H1 (cell line): ENCODE measurements at regions not wholly inside any gene's neighbourhood (a gene's known extent, or its start where the extent isn't known, plus 50 kb on each side); places are given as distances from the start of the nearest gene placed in this dataset.

ENCODE experiments used
- CTCF ChIA-PET: fragments of 300-600 bp; sonication (Branson Sonifier 250); formaldehyde crosslinking; loops from one replicate; lab custom pipeline; 2021; ENCODE audit not compliant: partially characterized antibody; lab: Charles Lee
- POLR2A ChIA-PET: fragments of 300-600 bp; sonication (Branson Sonifier 250); formaldehyde crosslinking; loops from one replicate; lab custom pipeline; 2021; ENCODE audit warnings: inconsistent platforms; ENCODE audit not compliant: partially characterized antibody; lab: Charles Lee
- DNase-seq, 2 experiments: peaks; one replicate each; pipeline versions ENCODE4 v3.0.0 to v3.0.0-alpha.2; 2010 to 2022; ENCODE audit warnings: low spot score in 2 of 2, low read depth in 1 of 2, mixed read lengths in 1 of 2
- FAIRE-seq: peaks from 2 replicates; lab custom pipeline; 2011; peaks lifted over from hg19 to GRCh38; lab: Jason Lieb, UNC
- H2AFZ ChIP-seq: 2 replicates; pipeline ENCODE4 v1.8.1; 2012; ENCODE audit warnings: low read length, inconsistent platforms
- H2AK5ac ChIP-seq: 2 replicates; pipeline ENCODE4 v1.6.1; 2013; ENCODE audit warnings: low read depth, low read length
- H2BK120ac ChIP-seq: replicated peaks from 2 replicates; pipeline ENCODE3; 2013; ENCODE audit warnings: low read depth, low read length, inconsistent platforms
- H2BK12ac ChIP-seq: 2 replicates; pipeline ENCODE4 v1.6.1; 2013; ENCODE audit warnings: low read depth, low read length
- H2BK15ac ChIP-seq: 2 replicates; pipeline ENCODE4 v1.6.1; 2013; ENCODE audit warnings: low read length
- H2BK20ac ChIP-seq: 2 replicates; pipeline ENCODE4 v1.6.1; 2013; ENCODE audit warnings: low read length
- H2BK5ac ChIP-seq: 2 replicates; pipeline ENCODE4 v1.6.1; 2013; ENCODE audit warnings: low read depth, low read length
- H3K14ac ChIP-seq: 2 replicates; pipeline ENCODE4 v1.6.1; 2013; ENCODE audit warnings: inconsistent platforms; ENCODE audit not compliant: insufficient read length
- H3K18ac ChIP-seq: 2 replicates; pipeline ENCODE4 v1.6.1; 2013; ENCODE audit warnings: low read length; ENCODE audit errors: extremely low read depth
- H3K23ac ChIP-seq: 2 replicates; pipeline ENCODE4 v1.6.1; 2013; ENCODE audit warnings: inconsistent platforms; ENCODE audit not compliant: insufficient read length
- H3K23me2 ChIP-seq: 2 replicates; pipeline ENCODE4 v1.6.1; 2013; ENCODE audit warnings: low read depth, low read length
- H3K27ac ChIP-seq: 2 replicates; pipeline ENCODE4 v1.6.1; 2011; ENCODE audit warnings: low read depth, low read length, inconsistent platforms
- H3K27me3 ChIP-seq, 4 experiments: replicated peaks in 1 of 4; 1 replicate in 1 of 4; 2 replicates in 3 of 4; pipeline versions ENCODE4 v1.6.1 to v1.8.1; 2011 to 2013; ENCODE audit warnings: low read length in 3 of 4, mild to moderate bottlenecking in 3 of 4, inconsistent platforms in 2 of 4, mixed read lengths in 2 of 4, moderate library complexity in 1 of 4; ENCODE audit not compliant: control insufficient read depth in 3 of 4, insufficient read depth in 3 of 4; ENCODE audit errors: extremely low read depth in 1 of 4
- H3K36me3 ChIP-seq, 4 experiments: 2 replicates each; pipeline versions ENCODE4 v1.6.1 to v1.8.1; 2011 to 2013; ENCODE audit warnings: mild to moderate bottlenecking in 4 of 4, low read length in 3 of 4, moderate library complexity in 2 of 4, control low read depth in 1 of 4, inconsistent platforms in 1 of 4; ENCODE audit not compliant: insufficient read depth in 4 of 4, control insufficient read depth in 2 of 4
- H3K4ac ChIP-seq: replicated peaks from 2 replicates; pipeline ENCODE3; 2013; ENCODE audit warnings: low read length, low read depth, mixed read lengths, inconsistent platforms; ENCODE audit not compliant: insufficient read length
- H3K4me1 ChIP-seq, 4 experiments: replicated peaks in 1 of 4; 1 replicate in 1 of 4; 2 replicates in 3 of 4; pipeline versions ENCODE4 v1.6.1 to v1.8.1; 2011 to 2013; ENCODE audit warnings: low read length in 3 of 4, inconsistent platforms in 2 of 4, mixed read lengths in 1 of 4; ENCODE audit not compliant: insufficient read depth in 4 of 4, control insufficient read depth in 3 of 4
- H3K4me2 ChIP-seq, 2 experiments: 2 replicates each; pipeline versions ENCODE4 v1.6.1 to v1.8.1; 2011 to 2013; ENCODE audit warnings: low read depth in 2 of 2, low read length in 2 of 2, control low read depth in 1 of 2, inconsistent platforms in 1 of 2, mild to moderate bottlenecking in 1 of 2; ENCODE audit not compliant: insufficient read depth in 1 of 2
- H3K4me3 ChIP-seq, 4 experiments: fragments of 200-600, 300-600 bp in 1 of 4; sonication (generic), shearing (Covaris generic), sonication (Bioruptor Twin) in 1 of 4; 2 replicates each; pipeline versions ENCODE4 v1.5.1 to v1.8.1; 2011 to 2016; ENCODE audit warnings: low read length in 4 of 4, low read depth in 3 of 4, control low read depth in 2 of 4, inconsistent platforms in 2 of 4, mild to moderate bottlenecking in 2 of 4, mixed read lengths in 1 of 4, moderate library complexity in 1 of 4; ENCODE audit not compliant: insufficient read depth in 2 of 4; ENCODE audit errors: extremely low read depth in 1 of 4
- H3K56ac ChIP-seq: replicated peaks from 2 replicates; pipeline ENCODE3; 2013; ENCODE audit warnings: low read depth, mild to moderate bottlenecking, mixed read lengths, low read length, inconsistent platforms; ENCODE audit not compliant: insufficient read length
- H3K79me1 ChIP-seq: 2 replicates; pipeline ENCODE4 v1.6.1; 2013; ENCODE audit warnings: low read depth, low read length, control low read depth
- H3K79me2 ChIP-seq, 2 experiments: 2 replicates each; pipeline versions ENCODE4 v1.6.1 to v1.8.1; 2012 to 2013; ENCODE audit warnings: low read length in 2 of 2, mild to moderate bottlenecking in 2 of 2, inconsistent platforms in 1 of 2; ENCODE audit not compliant: insufficient read depth in 2 of 2, control insufficient read depth in 1 of 2
- H3K9ac ChIP-seq, 4 experiments: replicated peaks in 1 of 4; 1 replicate in 1 of 4; 2 replicates in 3 of 4; pipeline versions ENCODE4 v1.6.1 to v1.8.1; 2011 to 2013; ENCODE audit warnings: low read depth in 3 of 4, low read length in 3 of 4, control low read depth in 2 of 4, mild to moderate bottlenecking in 2 of 4, moderate library complexity in 2 of 4, inconsistent platforms in 1 of 4; ENCODE audit errors: extremely low read depth in 1 of 4
- H3K9me3 ChIP-seq, 2 experiments: 2 replicates each; pipeline versions ENCODE4 v1.6.1 to v1.8.1; 2012 to 2013; ENCODE audit warnings: mild to moderate bottlenecking in 2 of 2, moderate library complexity in 2 of 2, control low read depth in 1 of 2, inconsistent platforms in 1 of 2, low read depth in 1 of 2, low read length in 1 of 2, mixed read lengths in 1 of 2; ENCODE audit not compliant: insufficient read depth in 2 of 2
- H4K20me1 ChIP-seq, 2 experiments: replicated peaks in 1 of 2; 2 replicates each; pipeline versions ENCODE3 to v1.8.1; 2011 to 2013; ENCODE audit warnings: inconsistent platforms in 2 of 2, low read length in 2 of 2, mild to moderate bottlenecking in 1 of 2; ENCODE audit not compliant: insufficient read depth in 2 of 2, control insufficient read depth in 1 of 2
- H4K5ac ChIP-seq: 2 replicates; pipeline ENCODE4 v1.6.1; 2013; ENCODE audit warnings: low read length, low read depth, mixed read lengths, inconsistent platforms; ENCODE audit not compliant: insufficient read length
- H4K8ac ChIP-seq: 2 replicates; pipeline ENCODE4 v1.8.0; 2013; ENCODE audit warnings: mild to moderate bottlenecking, moderate library complexity, low read length, inconsistent platforms; ENCODE audit not compliant: insufficient read depth; ENCODE audit errors: extremely low read depth
- H4K91ac ChIP-seq: replicated peaks from 2 replicates; pipeline ENCODE3; 2013; ENCODE audit warnings: low read length, mixed read lengths, inconsistent platforms; ENCODE audit not compliant: insufficient read length
- ASH2L ChIP-seq: fragments of 200-600, 300-600 bp; sonication (generic); IDR thresholded peaks from one replicate; pipeline ENCODE4 v1.7.1; 2017; ENCODE audit warnings: low read length
- CEBPB ChIP-seq: IDR thresholded peaks from 2 replicates; pipeline ENCODE4 v1.6.1; 2012; ENCODE audit warnings: low read depth, low read length
- FOSL1 ChIP-seq: IDR thresholded peaks from 2 replicates; pipeline ENCODE4 v1.6.1; 2011; ENCODE audit warnings: mild to moderate bottlenecking, low read depth, low read length, moderate library complexity; ENCODE audit not compliant: insufficient read depth
- GABPA ChIP-seq: IDR thresholded peaks from 2 replicates; pipeline ENCODE4 v1.6.1; 2011; ENCODE audit warnings: mild to moderate bottlenecking, low read length, moderate library complexity, borderline replicate concordance; ENCODE audit not compliant: insufficient read depth
- HDAC6 ChIP-seq: IDR thresholded peaks from one replicate; pipeline ENCODE4 v1.7.1; 2012; ENCODE audit warnings: low read depth, mild to moderate bottlenecking, inconsistent platforms, low read length, moderate library complexity
- KDM1A ChIP-seq: fragments of 200-600, 300-600 bp; sonication (generic); IDR thresholded peaks from 2 replicates; pipeline ENCODE4 v1.7.1; 2016; ENCODE audit warnings: mild to moderate bottlenecking, low read length, borderline replicate concordance
- NANOG ChIP-seq: IDR thresholded peaks from 2 replicates; pipeline ENCODE4 v1.6.1; 2011; ENCODE audit warnings: low read length, low read depth, mild to moderate bottlenecking, inconsistent platforms; ENCODE audit not compliant: insufficient read depth, poor library complexity, severe bottlenecking
- POU5F1 ChIP-seq: IDR thresholded peaks from 2 replicates; pipeline ENCODE4 v1.6.1; 2011; ENCODE audit warnings: low read depth, mild to moderate bottlenecking, low read length, moderate library complexity
- RFX5 ChIP-seq: IDR thresholded peaks from 2 replicates; pipeline ENCODE4 v1.6.1; 2011; ENCODE audit warnings: low read depth, low read length, improper control_type of control experiment, borderline replicate concordance
- SIRT6 ChIP-seq: IDR thresholded peaks from one replicate; pipeline ENCODE4 v1.7.1; 2012; ENCODE audit warnings: low read length, inconsistent platforms
- SRF ChIP-seq: IDR thresholded peaks from 2 replicates; pipeline ENCODE4 v1.6.1; 2011; ENCODE audit warnings: mild to moderate bottlenecking, low read depth, low read length, moderate library complexity
- TAF1 ChIP-seq: IDR thresholded peaks from 2 replicates; pipeline ENCODE4 v1.6.1; 2011; ENCODE audit warnings: mild to moderate bottlenecking, low read depth, low read length
- WGBS, 2 experiments: shearing (Covaris generic) in 1 of 2; methylation state at CpG; one replicate each; pipeline versions ENCODE4 v1.1.6 to v1.1.7; 2013 to 2015; ENCODE audit warnings: low lambda C conversion rate in 2 of 2, mixed read lengths in 2 of 2, inconsistent platforms in 1 of 2, low coverage in 1 of 2, missing lambda C conversion rate in 1 of 2; ENCODE audit not compliant: insufficient replicate concordance in 2 of 2, insufficient coverage in 1 of 2, insufficient read length in 1 of 2; ENCODE audit errors: extremely low coverage in 1 of 2, missing lambda C conversion rate in 1 of 2; 5-methylcytosine and 5-hydroxymethylcytosine counted together
- TF ChIP-seq, protein P1 (sequence below): IDR thresholded peaks from 2 replicates; pipeline ENCODE4 v1.6.1; 2011; ENCODE audit warnings: low read length, improper control_type of control experiment
- TF ChIP-seq, protein P2 (sequence below): IDR thresholded peaks from 2 replicates; pipeline ENCODE4 v1.6.1; 2012; ENCODE audit warnings: inconsistent platforms

DNA sequence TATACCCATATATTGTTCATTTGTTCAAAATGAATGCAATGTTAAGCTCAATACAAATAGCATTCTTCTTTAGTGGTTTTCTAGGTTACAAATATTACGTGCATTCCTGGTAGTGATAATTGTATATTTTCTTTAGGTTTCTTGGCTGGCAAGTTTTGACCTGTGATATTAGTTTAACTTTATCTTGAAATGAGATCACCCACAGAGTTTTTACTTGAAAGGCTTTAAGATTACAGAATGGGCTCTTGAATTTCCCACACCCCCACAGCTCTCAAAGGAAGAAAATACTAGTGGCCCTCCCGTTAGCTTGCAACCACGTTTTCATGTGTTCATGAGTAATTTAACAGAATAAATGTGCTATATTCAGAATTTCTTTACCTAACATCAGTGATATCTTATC is 1315.5 kb upstream of the GJE1 start:
- H2BK120ac ChIP-seq = no peak overlapping the region
- H4K20me1 ChIP-seq = no peaks in the 10 kb centered on the region
- H3K4me3 ChIP-seq = no peak overlapping the region
- H2BK15ac ChIP-seq = no peak overlapping the region
- H3K23me2 ChIP-seq = no peaks in the 10 kb centered on the region
- H3K14ac ChIP-seq = no peak overlapping the region
- H3K27ac ChIP-seq = no peak overlapping the region
- no peaks in the 10 kb centered on the region for H3K79me1 ChIP-seq
- no peaks in the 10 kb centered on the region for H3K79me2 ChIP-seq
- H3K4me1 ChIP-seq = no peaks in the 10 kb centered on the region
- FAIRE-seq (no peak), DNase-seq (no peak)
- no peak overlapping the region for H3K23ac ChIP-seq
- no peak overlapping the region for H2BK5ac ChIP-seq
- ChIA-PET POLR2A (no interaction called here), CTCF (no interaction called here)
- no peak overlapping the region for H3K18ac ChIP-seq
- H4K5ac ChIP-seq = no peak overlapping the region
- no peak overlapping the region for H3K4ac ChIP-seq
- H2AK5ac ChIP-seq = no peak overlapping the region
- no peaks in the 10 kb centered on the region for H3K36me3 ChIP-seq
- H3K4me2 ChIP-seq = no peak overlapping the region
- H4K91ac ChIP-seq = no peak overlapping the region
- no peak overlapping the region for H3K9ac ChIP-seq
- TF ChIP-seq RFX5 (no peak), CEBPB (no peak), ASH2L (no peak), FOSL1 (no peak), GABPA (no peak), TAF1 (no peak), POU5F1 (no peak), NANOG (no peak), KDM1A (no peak), HDAC6 (no peak), SIRT6 (no peak), SRF (no peak)
- TF ChIP-seq, protein P1, sequence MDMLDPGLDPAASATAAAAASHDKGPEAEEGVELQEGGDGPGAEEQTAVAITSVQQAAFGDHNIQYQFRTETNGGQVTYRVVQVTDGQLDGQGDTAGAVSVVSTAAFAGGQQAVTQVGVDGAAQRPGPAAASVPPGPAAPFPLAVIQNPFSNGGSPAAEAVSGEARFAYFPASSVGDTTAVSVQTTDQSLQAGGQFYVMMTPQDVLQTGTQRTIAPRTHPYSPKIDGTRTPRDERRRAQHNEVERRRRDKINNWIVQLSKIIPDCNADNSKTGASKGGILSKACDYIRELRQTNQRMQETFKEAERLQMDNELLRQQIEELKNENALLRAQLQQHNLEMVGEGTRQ = no peak
- TF ChIP-seq, protein P2, sequence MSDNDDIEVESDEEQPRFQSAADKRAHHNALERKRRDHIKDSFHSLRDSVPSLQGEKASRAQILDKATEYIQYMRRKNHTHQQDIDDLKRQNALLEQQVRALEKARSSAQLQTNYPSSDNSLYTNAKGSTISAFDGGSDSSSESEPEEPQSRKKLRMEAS = no peak
- no peak overlapping the region for H3K56ac ChIP-seq
- whole genome bisulfite sequencing, 2 experiments = 90% methylated on average over 3 of the region's 3 CpGs; no CpG with 5 or more reads in 1 of the 2 experiments
- no peaks in the 10 kb centered on the region for H3K27me3 ChIP-seq
- no peaks in the 10 kb centered on the region for H3K9me3 ChIP-seq
- no peak overlapping the region for H4K8ac ChIP-seq
- no peak overlapping the region for H2BK12ac ChIP-seq
- H2AFZ ChIP-seq = no peak overlapping the region
- no peak overlapping the region for H2BK20ac ChIP-seq
